HG03103 (cell line): ENCODE measurements at regions not wholly inside any gene's neighbourhood (a gene's known extent, or its start where the extent isn't known, plus 50 kb on each side); places are given as distances from the start of the nearest gene placed in this dataset.

Source experiments
- ATAC-seq: cut with Tn5 transposase; IDR thresholded peaks from one replicate; pipeline ENCODE4 v1.9.1; 2021; ENCODE audit warnings: low read depth; ENCODE audit not compliant: unreplicated experiment

DNA sequence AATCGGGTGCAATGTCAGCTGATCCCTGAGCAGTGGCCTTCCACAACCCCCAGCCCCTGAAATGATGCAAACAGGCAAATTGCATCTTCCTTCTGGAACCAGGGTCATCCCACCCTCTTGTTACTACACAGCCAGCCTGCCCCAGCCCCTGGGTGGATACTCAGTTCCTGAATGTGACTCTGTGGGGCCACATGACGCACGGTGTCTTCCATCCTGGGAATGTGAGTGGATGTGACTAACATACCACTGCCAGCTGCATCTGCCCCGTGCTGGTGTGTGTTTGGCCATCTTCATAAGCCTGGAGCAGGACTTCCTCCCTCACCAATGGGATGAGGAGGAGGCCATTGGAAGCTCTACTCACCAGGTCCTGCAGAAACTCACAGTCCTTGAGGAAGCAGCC, 257.9 kb upstream of the ADAMTS16 start:
- no peak for ATAC-seq

DNA sequence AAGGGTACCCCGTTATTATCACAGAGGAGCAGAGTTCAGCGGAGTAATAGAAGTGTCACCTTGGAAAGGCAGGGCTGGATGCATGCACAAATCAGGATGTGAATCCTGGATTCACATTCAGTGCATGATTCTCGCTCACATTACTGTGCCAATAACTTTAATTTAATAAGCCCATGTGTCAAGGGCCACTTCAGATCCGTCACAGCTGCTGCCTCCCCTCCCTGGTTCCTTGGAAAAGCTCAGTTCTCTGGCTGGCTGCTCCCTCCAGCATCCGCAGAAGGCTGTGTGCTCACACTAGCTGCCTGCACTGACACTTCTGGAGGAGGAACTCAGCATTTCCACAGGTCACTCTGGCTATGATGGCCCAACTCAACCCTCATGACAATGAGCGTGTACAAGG, 256.8 kb upstream of the ADAMTS16 start:
- ATAC-seq, result no peak

DNA sequence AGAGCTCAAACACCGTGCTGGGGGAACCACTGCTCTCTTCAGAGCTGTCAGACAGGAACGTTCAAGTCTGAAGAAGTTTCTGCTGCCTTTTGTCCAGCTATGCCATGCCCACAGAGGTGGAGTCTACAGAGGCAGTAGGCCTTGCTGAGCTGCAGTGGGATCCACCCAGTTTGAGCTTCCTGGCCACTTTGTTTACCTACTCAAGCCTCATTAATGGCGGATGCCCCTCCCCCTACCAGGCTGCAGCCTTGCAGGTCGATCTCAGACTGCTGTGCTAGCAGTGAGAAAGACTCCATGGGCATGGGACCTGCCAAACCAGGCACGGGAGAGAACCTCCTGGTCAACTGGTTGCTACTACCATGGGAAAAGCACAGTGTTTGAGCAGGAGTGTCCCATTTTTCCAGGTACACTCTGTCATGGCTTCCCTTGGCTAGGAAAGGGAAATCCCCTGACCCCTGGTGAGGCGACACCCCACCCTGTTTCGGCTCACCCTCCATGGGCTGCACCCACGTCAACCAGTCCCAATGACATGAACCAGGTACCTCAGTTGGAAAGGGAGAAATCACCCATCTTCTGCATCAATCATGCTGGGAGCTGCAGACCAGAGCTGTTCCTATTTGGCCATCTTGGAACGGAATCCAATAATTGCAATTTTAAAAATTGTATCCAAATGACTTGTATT, 246.9 kb upstream of the ADAMTS16 start:
- ATAC-seq, result no peak

DNA sequence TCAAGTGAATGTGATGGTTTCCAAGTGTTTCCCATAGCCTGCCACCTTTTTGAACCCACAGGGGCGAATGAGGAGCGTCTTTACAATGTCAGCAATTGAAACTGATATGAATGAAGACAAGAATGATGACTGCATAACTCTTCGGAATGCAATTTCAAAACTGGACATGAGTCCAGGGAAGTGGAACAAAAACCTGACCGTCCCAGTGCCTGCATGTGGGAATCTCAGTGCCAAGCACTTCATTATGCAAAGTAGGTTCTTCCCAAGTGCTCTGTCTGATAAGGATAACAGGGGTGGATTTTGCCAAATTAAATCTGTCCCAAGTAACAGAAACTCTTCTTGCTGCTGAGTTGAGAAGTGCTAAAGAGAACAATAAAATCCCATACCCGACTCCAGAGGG, 243.8 kb upstream of the ADAMTS16 start:
- no peak for ATAC-seq

DNA sequence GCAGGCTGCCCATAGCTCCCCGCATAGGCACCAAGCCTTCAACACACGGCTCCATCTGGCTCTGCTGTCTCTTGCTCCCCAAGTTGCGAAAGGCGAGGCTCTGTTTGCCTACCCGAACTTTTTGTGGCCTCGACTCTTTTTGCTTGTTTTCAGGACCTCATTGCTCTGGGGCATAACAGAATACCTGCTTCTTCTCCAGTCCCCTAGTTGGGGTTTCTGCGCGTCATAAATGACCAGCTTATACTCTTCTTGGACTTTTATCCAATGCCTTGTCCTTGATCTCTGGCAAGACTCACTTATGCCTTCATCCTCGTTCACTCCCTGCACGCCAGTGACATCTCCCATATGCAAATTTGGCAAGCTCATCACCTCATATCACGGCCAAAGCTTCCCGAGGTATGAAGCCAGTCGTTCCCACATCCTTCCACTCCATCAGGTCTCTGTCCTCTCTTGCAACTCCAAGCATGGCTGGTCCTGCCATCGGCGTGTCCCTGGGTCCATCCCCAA, 238.8 kb upstream of the ADAMTS16 start:
- no peak for ATAC-seq

DNA sequence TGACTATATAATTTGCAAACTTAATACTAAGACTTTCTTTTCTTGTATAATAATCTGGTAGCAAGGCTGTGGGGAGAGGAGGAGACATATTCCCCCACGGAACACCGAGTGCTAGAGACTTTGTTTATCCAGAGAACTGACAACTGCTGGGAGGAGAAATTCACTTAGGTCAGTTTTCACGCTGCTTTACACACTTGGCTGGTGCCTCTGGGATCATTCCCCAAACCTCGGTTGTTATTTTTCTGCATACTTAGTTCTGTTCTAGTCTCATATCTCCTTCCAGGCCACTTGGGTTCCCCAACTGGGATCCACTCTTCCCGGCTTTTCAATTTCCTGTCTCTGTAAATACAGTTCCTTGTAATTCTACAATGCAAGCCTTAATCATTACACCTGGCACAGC, 238.2 kb upstream of the ADAMTS16 start:
- ATAC-seq, result no peak

DNA sequence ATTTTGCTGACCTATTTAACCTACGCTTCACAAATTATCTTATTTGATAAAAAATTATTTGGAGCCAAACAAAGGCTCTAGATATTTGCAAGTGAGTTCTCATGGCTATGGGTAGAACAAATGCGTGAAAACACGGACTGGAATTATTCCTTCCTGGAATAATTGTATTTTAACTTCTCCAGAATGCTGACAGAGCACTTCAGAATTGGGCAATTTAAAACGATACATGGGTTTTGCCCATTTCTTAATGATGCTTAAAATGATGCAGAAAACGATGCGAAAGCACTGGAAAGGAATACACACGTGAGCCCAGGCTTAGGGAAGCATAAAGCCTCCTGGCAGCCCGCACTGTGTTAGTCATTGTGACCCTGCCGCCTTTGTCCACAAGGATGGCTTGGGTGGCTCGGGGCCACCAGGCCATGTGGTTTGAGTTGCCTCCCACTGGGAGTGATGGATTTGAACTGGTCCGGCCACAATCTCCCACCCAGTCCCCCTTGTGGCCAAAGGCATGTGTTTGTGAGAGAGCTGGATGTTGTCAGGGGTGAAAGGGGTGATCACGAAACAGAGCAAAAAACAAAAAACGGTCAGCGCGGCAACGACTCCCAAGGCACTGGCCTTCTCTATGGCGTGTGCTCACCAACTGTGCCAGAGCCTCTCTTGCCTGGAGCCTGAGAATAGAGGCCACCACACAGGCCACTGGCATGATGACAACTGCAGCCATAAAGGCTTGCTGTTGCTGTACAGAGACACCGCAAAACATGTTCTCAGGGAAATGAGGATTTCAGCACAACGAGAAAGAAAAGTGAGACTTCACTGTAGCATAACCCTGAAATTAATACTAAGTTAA, 234.2 kb upstream of the ADAMTS16 start:
- no peak for ATAC-seq

DNA sequence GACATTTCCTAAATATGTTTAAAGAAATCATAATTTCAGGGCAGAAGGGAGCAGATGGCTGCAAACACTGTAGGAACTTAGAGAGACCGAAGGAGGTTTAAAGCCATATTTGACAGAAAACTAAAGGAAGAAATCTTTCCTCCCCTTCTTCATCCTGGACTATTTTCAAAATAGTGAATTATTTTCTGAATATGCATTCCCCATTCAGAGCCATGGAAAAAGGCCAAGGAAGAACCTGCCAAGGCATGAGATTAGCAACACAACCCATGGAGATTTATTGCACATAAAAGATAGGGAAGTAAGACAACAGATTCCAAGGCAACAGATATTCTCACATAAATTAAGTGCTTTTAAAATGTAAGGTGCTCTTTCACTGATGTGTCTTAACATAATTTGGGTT, 233.3 kb upstream of the ADAMTS16 start:
- ATAC-seq, result no peak

DNA sequence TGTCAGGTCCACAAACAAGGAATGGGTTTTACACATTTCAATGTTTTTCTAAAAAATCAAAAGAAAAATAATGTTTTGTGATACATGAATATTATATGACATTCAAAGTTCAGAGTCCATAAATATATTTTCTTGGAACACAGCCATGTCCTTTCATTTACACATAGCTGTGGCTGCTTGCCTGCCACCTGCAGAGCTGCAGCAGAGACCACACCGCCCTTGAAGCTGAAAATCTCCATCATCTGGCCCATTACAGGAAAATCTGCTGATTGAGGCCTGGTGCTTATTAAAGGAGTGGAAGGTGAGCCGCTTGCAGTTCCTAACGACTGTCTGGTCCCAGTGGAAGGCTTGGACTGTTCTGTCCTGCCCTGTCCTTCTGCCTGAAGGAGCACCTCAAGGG, 232.6 kb upstream of the ADAMTS16 start:
- no peak for ATAC-seq

DNA sequence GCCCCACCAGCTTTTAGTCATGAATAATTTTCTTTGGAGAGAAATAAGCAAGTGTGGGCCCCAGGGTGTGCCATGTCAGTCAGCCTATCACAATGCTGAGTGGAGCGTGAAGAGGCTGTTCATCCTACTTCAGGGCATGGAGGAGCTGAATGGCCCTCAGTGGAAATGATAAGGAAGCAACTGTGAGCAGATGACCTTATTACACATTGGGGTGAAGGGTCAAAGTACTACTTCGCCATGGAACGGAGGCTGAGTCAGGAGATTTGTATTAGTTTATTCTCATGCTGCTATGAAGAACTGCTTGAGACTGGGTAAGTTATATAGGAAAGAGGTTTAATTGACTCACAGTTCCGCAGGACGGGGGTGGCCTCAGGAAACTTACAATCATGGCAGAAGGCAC, 231.0 kb upstream of the ADAMTS16 start:
- no peak for ATAC-seq

DNA sequence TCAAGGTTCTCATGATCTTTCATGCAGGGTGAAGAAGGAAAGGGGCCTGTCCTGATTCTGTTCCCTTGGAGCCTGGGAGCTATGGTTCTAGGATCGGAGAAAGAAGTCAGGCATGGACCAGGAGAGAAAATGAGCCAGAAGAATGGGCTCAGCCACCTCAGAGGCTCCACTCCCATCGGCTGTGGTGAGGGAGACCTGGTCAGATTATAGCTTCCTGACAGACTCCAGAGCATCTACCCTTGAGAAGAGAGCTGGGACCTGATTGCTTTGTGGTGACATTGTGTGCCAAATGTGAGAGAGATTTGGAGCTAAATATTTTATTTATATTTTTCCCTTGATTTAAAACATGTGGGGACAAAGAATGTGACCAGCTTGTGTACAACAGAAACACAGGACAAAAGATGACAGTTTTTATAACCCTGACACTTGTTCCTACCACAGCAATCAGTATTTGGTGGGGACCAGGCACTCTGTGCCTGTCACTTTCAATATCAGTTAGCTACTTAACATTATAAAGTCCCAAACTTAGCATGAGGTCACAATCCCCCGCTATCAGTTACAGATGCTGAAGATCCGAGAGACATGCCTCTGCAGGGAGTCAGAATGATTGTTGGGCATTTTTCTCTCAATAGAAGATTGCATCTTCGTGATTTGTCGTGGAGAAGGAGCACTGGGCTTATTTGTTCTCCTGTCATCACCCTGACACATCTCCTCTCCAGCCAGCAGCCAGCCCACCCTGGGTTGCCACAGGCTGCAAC, 228.3 kb upstream of the ADAMTS16 start:
- ATAC-seq, result no peak

DNA sequence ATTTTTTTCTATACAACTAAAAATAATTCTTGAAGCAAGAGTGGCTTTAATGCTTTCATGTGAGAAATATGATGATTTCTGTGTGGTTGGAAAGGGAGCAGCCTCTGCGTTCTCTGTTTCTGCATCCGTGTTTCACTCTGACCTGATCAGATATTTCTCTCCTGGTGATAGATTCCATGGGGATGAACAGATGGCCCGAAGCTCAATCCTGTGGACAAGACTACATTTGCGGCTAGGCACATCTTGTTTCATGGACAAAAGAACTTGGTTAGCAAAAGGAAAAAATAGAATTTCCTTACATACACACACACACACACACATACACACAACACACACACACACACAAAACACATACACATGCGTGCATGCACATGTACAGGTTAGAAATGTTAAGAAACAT, 218.2 kb upstream of the ADAMTS16 start:
- no peak for ATAC-seq

DNA sequence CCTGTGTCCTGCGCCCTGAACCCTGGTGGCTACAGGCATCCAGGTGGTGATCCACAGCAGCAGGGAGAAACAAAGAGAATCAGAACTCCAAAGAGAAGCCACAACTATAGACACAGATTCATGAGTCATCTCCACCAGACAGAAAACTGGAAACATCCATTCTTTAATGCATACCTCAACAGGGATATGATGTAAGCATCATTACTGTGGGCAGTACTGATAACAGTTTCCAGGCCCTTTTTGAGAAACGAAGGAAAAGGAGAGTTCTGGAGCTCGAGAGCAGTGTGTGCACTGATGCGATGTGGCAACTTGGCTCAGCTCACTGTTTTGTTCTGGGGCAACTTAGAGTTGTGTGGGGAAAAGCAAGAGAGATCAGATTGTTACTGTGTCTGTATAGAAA, 215.6 kb upstream of the ADAMTS16 start:
- no peak for ATAC-seq

DNA sequence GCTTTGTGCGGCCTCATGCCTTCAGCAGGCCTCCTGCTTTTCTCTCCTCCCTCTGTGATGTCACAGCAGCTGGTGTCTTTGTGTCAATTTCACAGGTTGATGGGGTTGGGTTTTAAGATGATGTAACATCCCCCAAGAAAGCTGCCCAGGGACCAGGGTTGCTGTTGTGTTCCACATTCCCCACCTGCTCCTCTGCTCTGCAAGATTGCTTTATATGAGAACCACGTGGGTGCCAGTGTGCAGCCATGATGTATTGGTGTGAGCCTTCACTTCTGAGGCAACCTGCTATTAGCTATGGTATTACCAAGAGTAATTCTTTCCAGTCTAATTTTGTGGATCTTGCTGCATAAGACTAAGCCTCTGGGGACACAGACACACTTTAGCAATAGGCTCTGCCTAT, 213.0 kb upstream of the ADAMTS16 start:
- ATAC-seq, result no peak

DNA sequence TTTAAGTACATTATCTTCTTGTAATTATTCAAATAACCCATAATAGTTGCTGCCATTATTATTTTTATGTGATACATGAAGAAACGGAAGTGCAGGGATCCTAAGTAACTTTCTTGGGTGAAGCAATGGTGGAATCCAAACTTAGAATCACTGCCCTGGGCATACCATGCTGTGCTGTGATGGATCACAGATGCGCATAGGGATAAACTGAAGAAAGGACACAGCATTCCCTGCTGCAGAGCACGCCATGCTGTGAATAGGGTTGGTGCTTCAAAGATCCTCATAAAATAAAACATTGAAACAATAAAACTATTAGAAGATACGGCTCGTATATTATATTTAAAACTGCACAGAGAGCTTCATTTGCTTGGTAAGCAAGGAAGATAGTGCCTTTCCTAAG, 211.7 kb upstream of the ADAMTS16 start:
- no peak for ATAC-seq

DNA sequence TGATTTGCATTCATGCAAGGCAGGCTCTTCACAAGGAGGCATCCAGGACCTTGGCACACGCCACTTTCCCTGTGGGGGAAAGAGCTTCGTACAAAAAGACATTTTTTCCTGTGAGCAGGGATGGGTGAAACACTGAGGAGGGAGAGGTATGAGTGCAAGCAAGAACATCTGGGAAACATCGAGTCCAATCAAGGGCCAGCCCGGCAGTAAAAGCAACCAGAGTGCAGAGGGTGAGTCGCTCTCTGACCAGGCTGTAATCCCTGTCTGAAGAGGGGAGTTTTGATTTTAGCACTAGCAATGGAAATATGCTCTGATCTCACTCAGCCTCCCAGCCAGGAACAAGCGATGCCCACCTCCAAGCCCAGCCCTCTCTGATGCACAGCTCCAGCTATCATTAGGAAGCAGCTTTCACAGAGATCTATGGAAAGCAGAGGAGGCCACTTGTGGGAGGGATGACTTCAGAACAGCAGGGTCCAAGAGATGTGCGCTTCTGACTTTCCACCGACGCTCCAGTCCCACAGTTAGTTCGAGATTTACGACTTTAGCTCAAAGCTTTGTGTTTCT, 211.0 kb upstream of the ADAMTS16 start:
- no peak for ATAC-seq

DNA sequence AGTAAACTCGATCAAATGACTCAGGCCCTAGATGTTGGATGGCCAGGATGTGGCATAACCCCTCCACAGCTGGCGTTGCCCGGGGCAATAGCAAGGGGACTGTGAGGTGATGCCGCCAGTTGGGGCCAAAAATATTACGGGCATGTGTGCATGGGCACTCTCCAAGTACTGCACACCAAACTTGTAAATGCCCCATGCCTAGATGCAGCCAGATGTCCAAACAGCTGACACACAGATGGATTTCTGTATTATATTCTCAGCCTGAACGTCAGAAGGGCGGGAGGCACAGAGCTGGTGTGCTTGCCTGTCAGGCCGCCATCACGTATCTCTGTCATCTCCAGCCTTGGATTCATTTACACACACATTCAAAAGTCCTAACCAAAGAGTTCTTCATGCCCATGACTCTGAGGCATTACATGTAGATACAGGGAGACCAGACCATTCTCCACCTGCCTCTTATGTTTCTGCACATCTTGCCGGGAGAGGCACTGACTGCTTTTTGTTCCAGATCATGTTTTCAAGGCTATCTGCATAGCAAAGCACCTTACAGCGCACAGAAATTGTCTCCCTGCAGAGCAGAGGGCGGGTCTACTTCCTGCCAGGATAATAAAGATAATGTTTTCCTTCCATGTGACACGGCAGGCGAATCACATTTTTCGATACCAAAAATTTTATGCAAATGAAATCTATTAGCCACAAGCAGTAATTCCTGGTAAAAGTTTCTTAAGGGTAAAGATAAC, 200.9 kb upstream of the ADAMTS16 start:
- no peak for ATAC-seq

DNA sequence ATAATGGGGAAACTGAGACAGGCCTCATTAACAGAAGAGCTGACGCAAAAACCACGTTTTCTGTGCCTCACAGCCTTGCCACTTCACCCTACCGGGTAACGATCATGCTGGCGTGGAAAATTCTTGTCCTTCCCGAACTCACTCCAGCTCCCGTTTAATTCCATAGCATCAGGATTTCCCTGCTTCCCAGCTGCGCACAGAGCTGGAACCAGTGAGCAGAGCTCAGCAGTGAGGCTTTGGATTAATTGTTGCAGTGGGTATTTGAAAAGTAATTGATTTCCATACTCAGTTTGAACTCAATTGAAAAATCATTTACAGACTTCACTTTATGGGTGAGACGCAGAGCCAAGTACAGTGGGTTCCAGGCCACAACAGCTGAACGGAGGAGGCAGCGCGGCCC, 199.0 kb upstream of the ADAMTS16 start:
- no peak for ATAC-seq

DNA sequence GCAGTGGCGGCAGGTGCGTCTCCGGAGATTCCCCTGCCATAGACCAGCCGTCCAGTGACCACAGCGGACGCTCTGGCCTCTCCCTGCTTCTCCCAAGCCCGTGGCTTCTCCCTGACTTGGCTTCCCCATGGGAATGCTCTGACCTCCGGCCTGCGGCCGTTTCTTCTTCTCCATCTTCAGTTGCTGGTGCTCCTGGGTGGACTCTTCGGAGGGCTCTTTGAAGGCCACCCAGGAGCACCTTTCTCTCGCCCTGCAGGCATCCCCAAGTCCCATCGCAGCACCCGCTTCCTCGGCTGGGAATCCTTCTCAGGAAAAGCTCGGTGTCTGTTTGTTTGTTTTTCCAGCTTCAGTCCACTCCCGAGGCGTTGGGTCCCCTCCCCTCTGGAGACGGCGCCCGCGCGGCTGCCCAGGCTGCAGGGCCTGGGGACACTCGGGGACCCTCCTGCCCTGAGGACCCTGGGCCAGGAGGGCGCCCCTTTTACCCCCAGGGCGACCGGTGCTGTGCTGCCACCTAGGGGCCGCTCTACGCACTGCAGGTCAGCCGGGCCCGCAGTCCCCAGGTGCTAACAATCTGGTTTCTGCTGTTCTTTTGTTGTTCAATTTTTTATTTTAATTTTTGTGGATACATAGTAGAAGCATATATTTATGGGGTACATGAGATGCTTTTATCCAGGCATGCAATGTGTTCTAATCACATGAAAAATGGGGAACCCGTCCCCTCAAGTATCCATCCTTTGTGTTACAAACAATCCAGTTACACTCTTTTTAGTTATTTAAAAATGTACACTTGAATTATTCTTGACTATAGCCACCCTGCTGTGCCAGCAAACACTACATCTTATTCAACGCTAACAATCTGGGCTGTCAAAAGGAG, 197.9 kb upstream of the ADAMTS16 start:
- no peak for ATAC-seq
